Ishikawa (cell line): ENCODE measurements at regions not wholly inside any gene's neighbourhood (a gene's known extent, or its start where the extent isn't known, plus 50 kb on each side); places are given as distances from the start of the nearest gene placed in this dataset.
A peak's percentile ranks its signal among the peaks of the same experiment; 100 is the strongest.

Source experiments
- CEBPB ChIP-seq: IDR thresholded peaks from 2 replicates; pipeline ENCODE4 v1.6.1; 2012
- CREB1 ChIP-seq: IDR thresholded peaks from 2 replicates; pipeline ENCODE4 v1.6.1; 2012; ENCODE audit warnings: low read depth
- EGR1 ChIP-seq: IDR thresholded peaks from 2 replicates; pipeline ENCODE4 v1.6.1; 2012
- EP300 ChIP-seq: IDR thresholded peaks from 2 replicates; pipeline ENCODE4 v1.6.1; 2012; ENCODE audit warnings: borderline replicate concordance
- FOXM1 ChIP-seq: IDR thresholded peaks from 2 replicates; pipeline ENCODE4 v1.6.1; 2012; ENCODE audit warnings: low read depth, borderline replicate concordance
- NFIC ChIP-seq: IDR thresholded peaks from 2 replicates; pipeline ENCODE4 v1.6.1; 2012
- RAD21 ChIP-seq: IDR thresholded peaks from 2 replicates; pipeline ENCODE4 v1.6.1; 2012; ENCODE audit warnings: low read depth
- TAF1 ChIP-seq: IDR thresholded peaks from 2 replicates; pipeline ENCODE4 v1.6.1; 2012; ENCODE audit warnings: low read depth, mild to moderate bottlenecking
- TCF12 ChIP-seq: IDR thresholded peaks from 2 replicates; pipeline ENCODE4 v1.6.1; 2012; ENCODE audit warnings: low read depth
- TEAD4 ChIP-seq: IDR thresholded peaks from 2 replicates; pipeline ENCODE4 v1.6.1; 2012
- USF1 ChIP-seq: IDR thresholded peaks from 2 replicates; pipeline ENCODE4 v1.6.1; 2012
- YY1 ChIP-seq: IDR thresholded peaks from 2 replicates; pipeline ENCODE4 v1.6.1; 2012; ENCODE audit warnings: low read depth
- ZBTB7A ChIP-seq: IDR thresholded peaks from 2 replicates; pipeline ENCODE4 v1.6.1; 2012; ENCODE audit warnings: low read depth
- TF ChIP-seq, protein P1 (sequence below): IDR thresholded peaks from 2 replicates; pipeline ENCODE4 v1.6.1; 2012; ENCODE audit warnings: low read depth, mild to moderate bottlenecking
- TF ChIP-seq, protein P2 (sequence below): IDR thresholded peaks from 2 replicates; pipeline ENCODE4 v1.6.1; 2012

DNA sequence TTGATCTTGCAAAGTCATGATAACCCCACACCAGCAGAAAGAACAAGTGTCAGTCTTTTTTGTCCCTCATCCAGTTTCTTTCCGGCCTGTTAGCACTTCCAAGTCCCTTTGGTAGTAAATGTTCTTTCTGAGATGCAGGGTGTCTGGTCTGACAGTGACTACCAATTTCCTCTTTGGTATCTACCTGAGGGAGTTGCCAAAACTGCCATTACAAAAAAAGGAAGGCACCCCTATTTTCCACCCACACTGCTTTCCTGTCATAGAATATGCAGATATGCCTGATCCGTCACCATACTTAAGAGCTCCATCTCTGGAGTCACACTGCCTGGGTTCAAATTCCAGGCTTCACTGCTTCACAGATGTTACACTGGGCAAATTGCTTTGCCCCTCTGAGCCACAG is 72.4 kb downstream of the ZNF281 start:
- TF ChIP-seq EP300 (no peak), CREB1 (no peak), RAD21 (no peak), TEAD4 (no peak), NFIC (no peak), EGR1 (no peak)
- TF ChIP-seq, protein P1, sequence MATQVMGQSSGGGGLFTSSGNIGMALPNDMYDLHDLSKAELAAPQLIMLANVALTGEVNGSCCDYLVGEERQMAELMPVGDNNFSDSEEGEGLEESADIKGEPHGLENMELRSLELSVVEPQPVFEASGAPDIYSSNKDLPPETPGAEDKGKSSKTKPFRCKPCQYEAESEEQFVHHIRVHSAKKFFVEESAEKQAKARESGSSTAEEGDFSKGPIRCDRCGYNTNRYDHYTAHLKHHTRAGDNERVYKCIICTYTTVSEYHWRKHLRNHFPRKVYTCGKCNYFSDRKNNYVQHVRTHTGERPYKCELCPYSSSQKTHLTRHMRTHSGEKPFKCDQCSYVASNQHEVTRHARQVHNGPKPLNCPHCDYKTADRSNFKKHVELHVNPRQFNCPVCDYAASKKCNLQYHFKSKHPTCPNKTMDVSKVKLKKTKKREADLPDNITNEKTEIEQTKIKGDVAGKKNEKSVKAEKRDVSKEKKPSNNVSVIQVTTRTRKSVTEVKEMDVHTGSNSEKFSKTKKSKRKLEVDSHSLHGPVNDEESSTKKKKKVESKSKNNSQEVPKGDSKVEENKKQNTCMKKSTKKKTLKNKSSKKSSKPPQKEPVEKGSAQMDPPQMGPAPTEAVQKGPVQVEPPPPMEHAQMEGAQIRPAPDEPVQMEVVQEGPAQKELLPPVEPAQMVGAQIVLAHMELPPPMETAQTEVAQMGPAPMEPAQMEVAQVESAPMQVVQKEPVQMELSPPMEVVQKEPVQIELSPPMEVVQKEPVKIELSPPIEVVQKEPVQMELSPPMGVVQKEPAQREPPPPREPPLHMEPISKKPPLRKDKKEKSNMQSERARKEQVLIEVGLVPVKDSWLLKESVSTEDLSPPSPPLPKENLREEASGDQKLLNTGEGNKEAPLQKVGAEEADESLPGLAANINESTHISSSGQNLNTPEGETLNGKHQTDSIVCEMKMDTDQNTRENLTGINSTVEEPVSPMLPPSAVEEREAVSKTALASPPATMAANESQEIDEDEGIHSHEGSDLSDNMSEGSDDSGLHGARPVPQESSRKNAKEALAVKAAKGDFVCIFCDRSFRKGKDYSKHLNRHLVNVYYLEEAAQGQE, result no peak

- TF ChIP-seq NFIC (no peak), USF1 (no peak), TEAD4 (no peak), FOXM1 (no peak), TAF1 (no peak), CREB1 (no peak), EP300 (no peak), EGR1 (no peak), YY1 (no peak), CEBPB (no peak), TCF12 (no peak), RAD21 (no peak), ZBTB7A (no peak)
- TF ChIP-seq, protein P2, sequence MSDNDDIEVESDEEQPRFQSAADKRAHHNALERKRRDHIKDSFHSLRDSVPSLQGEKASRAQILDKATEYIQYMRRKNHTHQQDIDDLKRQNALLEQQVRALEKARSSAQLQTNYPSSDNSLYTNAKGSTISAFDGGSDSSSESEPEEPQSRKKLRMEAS, result no peak
- TF ChIP-seq, protein P1, result no peak
Observed at GRCh38 chr1:200336901-200337391, 72.9 kb downstream of the ZNF281 start.

DNA sequence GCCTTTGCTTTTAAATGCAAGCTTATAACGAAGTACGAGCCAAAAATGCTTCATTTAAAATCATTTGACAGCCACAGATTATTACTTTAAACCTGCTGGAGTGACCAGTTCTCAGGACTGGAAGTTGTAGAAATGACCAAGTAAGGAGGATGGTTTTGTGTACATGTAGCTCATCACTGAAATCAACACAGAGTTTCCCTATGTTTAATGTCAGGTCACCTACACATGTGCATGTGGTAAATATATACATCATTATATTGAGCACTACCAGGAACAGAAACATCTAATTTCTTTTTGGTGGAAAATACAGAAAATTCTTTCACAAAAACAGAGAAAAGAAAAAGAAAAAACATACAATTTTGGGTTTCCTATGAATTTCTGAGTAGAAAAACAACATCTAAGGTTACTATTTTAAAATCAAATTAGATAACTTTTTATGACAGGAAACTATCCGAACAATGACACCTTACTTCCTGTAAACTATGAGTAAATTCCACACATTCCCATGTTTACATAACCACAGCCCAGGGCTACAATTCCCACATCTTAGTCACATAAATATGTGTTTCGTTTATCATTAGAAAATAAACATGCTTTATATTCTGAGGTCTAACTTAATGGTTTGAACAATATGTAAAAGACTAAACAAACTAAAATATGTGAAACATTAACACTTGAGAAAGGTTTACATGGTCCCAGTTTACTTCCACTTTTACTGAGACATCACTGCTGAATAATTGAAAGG is 73.6 kb downstream of the ZNF281 start:
- peak; percentile 65 for TF ChIP-seq TEAD4
- TF ChIP-seq EP300, result no peak

DNA sequence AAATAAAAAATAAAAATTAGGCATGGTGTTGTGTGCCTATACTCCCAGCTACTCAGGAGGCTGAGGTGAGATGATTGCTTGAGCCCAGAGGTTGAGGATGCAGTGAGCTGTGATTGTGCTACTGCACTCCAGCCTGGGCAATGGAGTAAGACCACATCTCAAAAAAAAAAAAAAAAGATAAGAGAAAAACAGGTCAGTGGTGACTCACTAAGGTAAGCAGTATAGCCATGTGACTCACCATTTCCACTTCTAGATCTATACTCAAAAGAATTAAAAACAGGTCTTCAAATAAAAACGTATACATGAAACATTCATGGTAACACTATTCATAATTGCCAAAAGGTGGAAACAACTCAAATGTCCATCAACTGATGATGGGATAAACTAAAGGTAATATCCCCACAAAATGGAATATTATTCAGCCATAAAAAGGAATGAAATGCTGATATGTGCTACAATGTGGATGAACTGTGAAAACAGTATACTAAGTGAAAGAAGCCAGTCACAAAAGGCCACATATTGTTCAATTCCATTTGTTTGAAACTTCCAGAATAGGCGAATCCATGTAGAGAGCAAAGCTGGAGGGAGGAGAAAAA is 75.1 kb downstream of the ZNF281 start:
- TF ChIP-seq CEBPB (no peak), NFIC (no peak), TCF12 (no peak), EGR1 (no peak), TEAD4 (no peak), YY1 (no peak), USF1 (no peak)
- TF ChIP-seq, protein P2, result no peak

DNA sequence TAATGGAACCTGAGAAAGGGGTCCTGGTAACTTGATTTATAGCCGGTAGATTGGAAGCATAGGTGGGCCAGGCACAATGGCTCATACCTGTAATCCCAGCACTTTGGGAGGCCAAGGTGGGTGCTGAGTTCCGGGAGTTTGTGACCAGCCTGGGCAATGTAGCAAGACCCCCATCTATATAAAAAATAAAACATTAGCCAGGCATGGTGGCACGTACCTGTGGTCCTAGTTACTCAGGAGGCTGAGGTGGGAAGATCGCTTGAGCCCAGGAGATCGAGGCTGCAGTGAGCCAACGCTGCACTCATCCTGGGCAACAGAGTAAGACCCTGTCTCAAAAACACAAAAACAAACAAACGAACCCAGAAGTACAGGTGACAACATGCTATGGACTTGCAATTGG is 76.5 kb downstream of the ZNF281 start:
- TF ChIP-seq RAD21 (no peak), USF1 (no peak), FOXM1 (no peak), NFIC (no peak), YY1 (no peak), TAF1 (no peak), TCF12 (no peak), CREB1 (no peak), ZBTB7A (no peak)
- TF ChIP-seq, protein P1, result no peak
